ENCODE measurements at regions not wholly inside any gene's neighbourhood (a gene's known extent, or its start where the extent isn't known, plus 50 kb on each side); places are given as distances from the start of the nearest gene placed in this dataset.
"Not testable (repeated sequence)": the region's sequence is repeated elsewhere in the genome, so short reads cannot be mapped to it uniquely, and the experiment has no call there.

GRCh38 chr11:14587258-14587657 lies 56.3 kb upstream of the PDE3B start:
- H3K27ac ChIP-seq (replicated peaks in 1 of 4) = peak overlapping the region in 1 of 4 donors; percentile 31
- no peak overlapping the region for H3K4me3 ChIP-seq
- DNase-seq (ENCODE audit: extremely low spot score) = peak; percentile 89
- H3K4me1 ChIP-seq = peaks cover 0 to 35% (median 11%) of the 10 kb centered on the region in 4 donors
- intact Hi-C loops (cut with DNase I) = no loop called here
- no peaks in the 10 kb centered on the region for H3K27me3 ChIP-seq
- 62% methylated on average over 2 of the region's 2 CpGs for WGBS
- TF ChIP-seq POLR2A (IDR thresholded peaks at IDR 0.05; ENCODE audit: low read depth) = no peak
- TF ChIP-seq POLR2AphosphoS5 (IDR thresholded peaks at IDR 0.05) = no peak
- TF ChIP-seq CTCF (IDR thresholded peaks at IDR 0.05) = no peak
- no peak for TF ChIP-seq EP300 (IDR thresholded peaks at IDR 0.05)
- no peaks in the 10 kb centered on the region for H3K9me3 ChIP-seq
- H3K36me3 ChIP-seq = no peaks in the 10 kb centered on the region

DNA sequence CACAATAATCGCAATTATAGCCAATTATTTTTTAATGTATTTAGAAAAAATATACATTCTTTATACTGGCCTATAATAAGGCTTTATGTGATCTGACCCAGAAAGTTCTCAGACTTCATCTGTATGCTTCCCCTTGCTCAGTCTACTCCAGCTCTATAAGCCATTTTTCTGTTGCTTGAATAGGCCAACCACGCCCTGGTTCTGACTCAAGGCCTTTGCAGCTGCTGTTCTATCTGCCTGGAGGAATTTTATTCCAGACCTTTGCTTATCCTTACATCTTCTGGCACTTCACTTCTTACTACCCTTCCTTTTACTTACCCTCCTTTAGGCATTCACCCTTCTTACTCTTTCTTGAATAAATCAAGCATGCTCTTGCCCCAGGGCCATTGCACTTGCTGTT lies 54.9 kb upstream of the PDE3B start:
- intact Hi-C loops (cut with DNase I) = no loop called here
- no peak for DNase-seq (ENCODE audit: extremely low spot score)
- peaks cover 0 to 27% (median 3%) of the 10 kb centered on the region in 4 donors for H3K4me1 ChIP-seq
- H3K9me3 ChIP-seq = no peaks in the 10 kb centered on the region
- no peak overlapping the region for H3K27ac ChIP-seq (replicated peaks in 1 of 4)
- no peak overlapping the region for H3K4me3 ChIP-seq
- 95% methylated on average over 2 of the region's 2 CpGs for WGBS
- no peaks in the 10 kb centered on the region for H3K36me3 ChIP-seq
- H3K27me3 ChIP-seq = no peaks in the 10 kb centered on the region
- TF ChIP-seq CTCF (IDR thresholded peaks at IDR 0.05) = no peak
- TF ChIP-seq POLR2AphosphoS5 (IDR thresholded peaks at IDR 0.05) = no peak
- no peak for TF ChIP-seq EP300 (IDR thresholded peaks at IDR 0.05)
- no peak for TF ChIP-seq POLR2A (IDR thresholded peaks at IDR 0.05; ENCODE audit: low read depth)

DNA sequence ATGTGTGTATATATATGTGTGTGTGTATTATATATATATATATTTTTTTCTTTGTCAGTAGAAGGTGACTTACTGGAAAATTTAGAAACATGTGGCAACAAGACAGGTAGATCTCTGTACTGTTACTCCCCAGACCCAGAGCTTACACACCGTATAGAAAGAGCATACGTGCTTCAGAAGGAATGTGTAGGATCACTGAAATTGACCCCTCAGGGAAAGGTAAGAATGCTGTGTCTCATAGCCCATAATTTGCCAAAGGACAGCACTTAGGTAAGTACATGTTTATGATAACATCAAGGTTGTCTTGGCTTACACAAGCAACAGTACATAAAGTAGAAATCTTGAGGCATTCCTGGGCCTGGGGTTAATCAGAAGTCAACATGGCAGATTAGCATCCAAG lies 54.2 kb upstream of the PDE3B start:
- WGBS = 89% methylated on average over 2 of the region's 2 CpGs
- no peak overlapping the region for H3K27ac ChIP-seq (replicated peaks in 1 of 4)

GRCh38 chr11:14591046-14591445 lies 52.6 kb upstream of the PDE3B start:
- H3K27ac ChIP-seq (replicated peaks in 1 of 4); H3K9me3 ChIP-seq; intact Hi-C loops (cut with DNase I); H3K4me3 ChIP-seq; H3K36me3 ChIP-seq; H3K27me3 ChIP-seq; DNase-seq (ENCODE audit: extremely low spot score): not testable (repeated sequence)
- no CpG with 5 or more reads among the region's 19 CpGs for WGBS
- peaks cover 0 to 12% (median 0%) of the 10 kb centered on the region in 4 donors for H3K4me1 ChIP-seq

More for the DNA sequence above, 54.2 kb upstream of the PDE3B start:
- H3K4me1 ChIP-seq = peaks cover 0 to 19% (median 0%) of the 10 kb centered on the region in 4 donors
- TF ChIP-seq EP300 (IDR thresholded peaks at IDR 0.05) = no peak
- TF ChIP-seq POLR2A (IDR thresholded peaks at IDR 0.05; ENCODE audit: low read depth) = no peak
- no peak for TF ChIP-seq POLR2AphosphoS5 (IDR thresholded peaks at IDR 0.05)
- no peak for TF ChIP-seq CTCF (IDR thresholded peaks at IDR 0.05)
- intact Hi-C loops (cut with DNase I) = no loop called here
- DNase-seq (ENCODE audit: extremely low spot score) = no peak
- no peaks in the 10 kb centered on the region for H3K36me3 ChIP-seq
- no peaks in the 10 kb centered on the region for H3K27me3 ChIP-seq
- no peaks in the 10 kb centered on the region for H3K9me3 ChIP-seq
- H3K4me3 ChIP-seq = no peak overlapping the region

DNA sequence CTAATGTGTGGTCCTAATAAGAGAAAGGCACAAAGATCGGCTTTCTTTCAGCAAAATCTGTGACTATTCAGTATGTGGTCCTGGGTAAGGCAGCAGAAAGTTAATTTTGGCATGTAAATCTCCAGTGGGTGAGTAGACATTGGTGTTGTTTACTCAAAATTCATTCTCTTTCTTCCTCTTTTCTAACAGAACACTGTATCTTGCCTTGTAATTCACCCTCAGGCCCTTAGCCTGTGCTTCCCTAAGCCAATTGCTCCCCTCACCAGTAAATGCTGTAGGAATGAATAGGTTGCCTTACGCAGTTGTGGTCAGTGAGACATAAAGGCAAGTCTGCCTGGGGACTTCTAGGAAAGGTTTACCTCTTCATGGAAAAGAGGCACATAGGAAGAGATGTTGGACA lies 49.9 kb upstream of the PDE3B start:
- Histone ChIP-seq H3K36me3 (no peaks in the 10 kb centered on the region), H3K9me3 (no peaks in the 10 kb centered on the region), H3K27me3 (no peaks in the 10 kb centered on the region), H3K27ac (replicated peaks in 1 of 4) (no peak overlapping the region), H3K4me1 (no peaks in the 10 kb centered on the region), H3K4me3 (no peak overlapping the region)
- no peak for DNase-seq (ENCODE audit: extremely low spot score)
- intact Hi-C loops (cut with DNase I) = no loop called here
- no peak for TF ChIP-seq CTCF (IDR thresholded peaks at IDR 0.05)
- no peak for TF ChIP-seq EP300 (IDR thresholded peaks at IDR 0.05)
- TF ChIP-seq POLR2AphosphoS5 (IDR thresholded peaks at IDR 0.05) = no peak
- no peak for TF ChIP-seq POLR2A (IDR thresholded peaks at IDR 0.05; ENCODE audit: low read depth)
- WGBS = 96% methylated on average over 2 of the region's 2 CpGs
